GM23338 (cell line): ENCODE measurements at regions not wholly inside any gene's neighbourhood (a gene's known extent, or its start where the extent isn't known, plus 50 kb on each side); places are given as distances from the start of the nearest gene placed in this dataset.

Experiments
- ATAC-seq: fragments of 200-7000 bp; cut with Tn5 transposase; 3 replicates; pipeline ENCODE4 v1.9.1; 2020
- DNase-seq: peaks from one replicate; pipeline ENCODE4 v3.0.0-alpha.2; 2015; ENCODE audit warnings: low spot score
- H2AFZ ChIP-seq: fragments of 200-600 bp; sonication (generic); 2 replicates; pipeline ENCODE4 v1.8.0; 2016; ENCODE audit warnings: antibody characterized with exemption, mild to moderate bottlenecking, moderate library complexity
- H3F3A ChIP-seq: fragments of 200-600 bp; sonication (generic); replicated peaks from 2 replicates; pipeline ENCODE4 v1.8.0; 2017; ENCODE audit warnings: antibody characterized with exemption, mixed run types, low read depth
- H3K27ac ChIP-seq: fragments of 200-600 bp; sonication (generic); 2 replicates; pipeline ENCODE4 v1.6.1; 2016; ENCODE audit warnings: low read depth
- H3K27me3 ChIP-seq: fragments of 200-600 bp; sonication (generic); 2 replicates; pipeline ENCODE4 v1.8.0; 2016; ENCODE audit warnings: mild to moderate bottlenecking, mixed run types, moderate library complexity; ENCODE audit not compliant: insufficient read depth
- H3K36me3 ChIP-seq: fragments of 200-600 bp; sonication (generic); 2 replicates; pipeline ENCODE4 v1.8.0; 2016; ENCODE audit warnings: mild to moderate bottlenecking; ENCODE audit not compliant: insufficient read depth
- H3K4me1 ChIP-seq: fragments of 200-600 bp; sonication (generic); 2 replicates; pipeline ENCODE4 v1.8.0; 2016; ENCODE audit warnings: mild to moderate bottlenecking, moderate library complexity; ENCODE audit not compliant: insufficient read depth
- H3K4me2 ChIP-seq: fragments of 200-600 bp; sonication (generic); 2 replicates; pipeline ENCODE4 v1.7.1; 2017; ENCODE audit warnings: mixed run types
- H3K4me3 ChIP-seq: fragments of 200-600 bp; sonication (generic); 2 replicates; pipeline ENCODE4 v1.6.1; 2016; ENCODE audit warnings: mixed run types
- H3K79me2 ChIP-seq: fragments of 200-600 bp; sonication (generic); replicated peaks from 2 replicates; pipeline ENCODE4 v1.8.0; 2017; ENCODE audit warnings: mild to moderate bottlenecking; ENCODE audit not compliant: insufficient read depth
- H3K9me2 ChIP-seq: fragments of 200-600 bp; sonication (generic); 2 replicates; pipeline ENCODE4 v1.8.0; 2017; ENCODE audit not compliant: insufficient read depth
- H4K20me1 ChIP-seq: fragments of 200-600 bp; sonication (generic); replicated peaks from 2 replicates; pipeline ENCODE4 v1.8.0; 2017; ENCODE audit warnings: mild to moderate bottlenecking; ENCODE audit not compliant: insufficient read depth
- H3K27ac Mint-ChIP-seq: 2 replicates; pipeline ENCODE4 v1.8.0; 2020; ENCODE audit warnings: inconsistent platforms, mild to moderate bottlenecking, moderate library complexity, mixed read lengths
- H3K27me3 Mint-ChIP-seq: 3 replicates; pipeline ENCODE4 v1.8.0; 2022; ENCODE audit warnings: low read depth, mild to moderate bottlenecking, moderate library complexity, mixed read lengths, inconsistent platforms; ENCODE audit not compliant: insufficient read depth, poor library complexity
- H3K36me3 Mint-ChIP-seq: 3 replicates; pipeline ENCODE4 v1.8.0; 2021; ENCODE audit warnings: low read depth, mild to moderate bottlenecking, inconsistent platforms, moderate library complexity, mixed read lengths
- H3K4me1 Mint-ChIP-seq: 3 replicates; pipeline ENCODE4 v1.8.0; 2020; ENCODE audit warnings: mild to moderate bottlenecking, inconsistent platforms, mixed read lengths
- H3K4me3 Mint-ChIP-seq: 3 replicates; pipeline ENCODE4 v1.8.0; 2021; ENCODE audit warnings: moderate library complexity, mild to moderate bottlenecking, inconsistent platforms, mixed read lengths
- H3K9me3 Mint-ChIP-seq: 3 replicates; pipeline ENCODE4 v1.8.0; 2020; ENCODE audit warnings: moderate library complexity, mild to moderate bottlenecking, inconsistent platforms, mixed read lengths
- CREB1 ChIP-seq: fragments of 250-450 bp; sonication (Bioruptor Pico); IDR thresholded peaks from 2 replicates; pipeline ENCODE4 v1.5.0; 2020; ENCODE audit warnings: low read depth, mild to moderate bottlenecking, moderate library complexity
- EZH2 ChIP-seq: fragments of 200-600 bp; sonication (generic); IDR thresholded peaks from one replicate; pipeline ENCODE4 v1.8.0; 2017; ENCODE audit warnings: antibody characterized with exemption, mild to moderate bottlenecking, low read depth; ENCODE audit not compliant: unreplicated experiment
- EZH2phosphoT487 ChIP-seq: fragments of 200-600 bp; sonication (generic); IDR thresholded peaks from one replicate; pipeline ENCODE4 v1.8.1; 2018; ENCODE audit warnings: antibody characterized with exemption; ENCODE audit not compliant: unreplicated experiment
- JUNB ChIP-seq: IDR thresholded peaks from one replicate; pipeline ENCODE4 v1.6.1; 2016; ENCODE audit warnings: antibody characterized with exemption; ENCODE audit not compliant: unreplicated experiment
- NANOG ChIP-seq: IDR thresholded peaks from 2 replicates; pipeline ENCODE4 v1.6.1; 2016; ENCODE audit warnings: antibody characterized with exemption, borderline replicate concordance
- POLR2AphosphoS5 ChIP-seq: IDR thresholded peaks from 2 replicates; pipeline ENCODE4 v1.6.1; 2016; ENCODE audit warnings: antibody characterized with exemption, low read depth
- REST ChIP-seq: IDR thresholded peaks from one replicate; pipeline ENCODE4 v1.6.1; 2018; ENCODE audit warnings: antibody characterized with exemption; ENCODE audit not compliant: unreplicated experiment
- STAT1 ChIP-seq: IDR thresholded peaks from one replicate; pipeline ENCODE4 v1.6.1; 2016; ENCODE audit warnings: antibody characterized with exemption; ENCODE audit not compliant: unreplicated experiment
- ZNF114 ChIP-seq: fragments of 250-450 bp; sonication (Bioruptor Pico); IDR thresholded peaks from 2 replicates; pipeline ENCODE4 v1.5.0; 2020; ENCODE audit warnings: mild to moderate bottlenecking, moderate library complexity
- ZNF331 ChIP-seq: fragments of 250-450 bp; sonication (Bioruptor Pico); IDR thresholded peaks from 2 replicates; pipeline ENCODE4 v1.5.0; 2020; ENCODE audit warnings: low read depth, mild to moderate bottlenecking, moderate library complexity
- TF ChIP-seq, protein P1 (sequence below): fragments of 250-450 bp; sonication (Bioruptor Pico); IDR thresholded peaks from 2 replicates; pipeline ENCODE4 v1.5.0; 2020; ENCODE audit warnings: mild to moderate bottlenecking, moderate library complexity
- TF ChIP-seq, protein P2 (sequence below): IDR thresholded peaks from 2 replicates; pipeline ENCODE4 v1.6.1; 2016; ENCODE audit warnings: antibody characterized with exemption

DNA sequence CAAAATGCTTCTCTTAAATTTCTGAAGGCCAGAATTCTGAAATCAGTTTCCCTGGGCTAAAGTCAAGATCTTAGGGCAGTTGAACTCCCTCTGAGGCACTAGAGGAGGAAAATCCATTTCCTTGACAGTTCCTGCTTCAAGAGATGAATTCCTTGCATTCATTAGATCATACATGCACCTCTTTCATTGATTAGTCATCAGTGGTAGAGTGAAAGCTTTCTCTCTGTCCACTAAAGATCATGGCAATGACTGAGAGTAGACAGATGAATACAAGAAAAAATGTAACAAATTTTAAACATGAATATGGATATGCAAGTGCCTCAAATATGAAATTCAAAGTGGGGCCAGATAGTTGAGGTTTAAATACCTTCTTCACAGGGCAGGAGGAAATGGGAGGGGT, 693.4 kb upstream of the TMEFF2 start:
- H3K9me2 ChIP-seq = no peaks in the 10 kb centered on the region
- no peak for ATAC-seq
- Mint-ChIP-seq H3K27me3 (peaks cover 5% of the 10 kb centered on the region), H3K27ac (0 out of 2 replicates have a peak overlapping the region, but pooled peaks have one; percentile 1), H3K4me1 (peaks cover 10% of the 10 kb centered on the region), H3K9me3 (no peaks in the 10 kb centered on the region), H3K4me3 (no peak overlapping the region), H3K36me3 (no peaks in the 10 kb centered on the region)
- H3K4me2 ChIP-seq = no peak overlapping the region
- TF ChIP-seq EZH2 (no peak), STAT1 (no peak), EZH2phosphoT487 (no peak), NANOG (no peak), ZNF114 (no peak)
- no peaks in the 10 kb centered on the region for H3F3A ChIP-seq
- no peaks in the 10 kb centered on the region for H3K27me3 ChIP-seq
- no peak overlapping the region for H2AFZ ChIP-seq
- no peak overlapping the region for H3K4me3 ChIP-seq
- no peaks in the 10 kb centered on the region for H3K79me2 ChIP-seq
- no peak overlapping the region for H3K27ac ChIP-seq
- no peaks in the 10 kb centered on the region for H3K4me1 ChIP-seq
- H3K36me3 ChIP-seq = no peaks in the 10 kb centered on the region
- H4K20me1 ChIP-seq = no peaks in the 10 kb centered on the region
- DNase-seq = no peak

DNA sequence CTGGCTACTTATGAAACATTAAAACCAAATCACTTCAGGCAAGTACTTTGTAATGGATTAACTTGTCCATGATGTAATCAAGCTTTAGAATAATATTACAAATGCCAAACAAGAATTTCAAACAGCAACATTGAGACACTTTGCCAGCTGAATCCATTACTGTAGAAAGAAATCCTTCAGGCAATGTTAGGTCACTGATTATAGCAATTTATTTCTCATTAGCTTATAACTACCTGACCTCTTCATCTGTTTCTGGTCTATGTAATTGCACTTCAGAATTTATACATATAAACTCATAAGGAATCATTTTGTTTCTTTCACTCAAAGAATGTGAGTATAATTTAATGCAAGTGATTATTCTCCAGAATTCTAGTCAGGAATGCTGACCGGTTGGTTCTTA, 692.6 kb upstream of the TMEFF2 start:
- H3F3A ChIP-seq = no peaks in the 10 kb centered on the region
- H3K27ac ChIP-seq = no peak overlapping the region
- no peaks in the 10 kb centered on the region for H3K9me3 Mint-ChIP-seq
- H3K9me2 ChIP-seq = no peaks in the 10 kb centered on the region
- DNase-seq (no peak), ATAC-seq (no peak)
- H3K4me1 Mint-ChIP-seq = peaks cover 10% of the 10 kb centered on the region
- no peaks in the 10 kb centered on the region for H3K79me2 ChIP-seq
- H3K27me3 Mint-ChIP-seq = peaks cover 5% of the 10 kb centered on the region
- no peak overlapping the region for H3K27ac Mint-ChIP-seq
- no peak overlapping the region for H3K4me3 Mint-ChIP-seq
- no peaks in the 10 kb centered on the region for H3K36me3 Mint-ChIP-seq
- H3K4me1 ChIP-seq = no peaks in the 10 kb centered on the region
- no peak overlapping the region for H2AFZ ChIP-seq
- no peak overlapping the region for H3K4me3 ChIP-seq
- H4K20me1 ChIP-seq = no peaks in the 10 kb centered on the region
- no peak overlapping the region for H3K4me2 ChIP-seq
- no peaks in the 10 kb centered on the region for H3K36me3 ChIP-seq
- no peaks in the 10 kb centered on the region for H3K27me3 ChIP-seq
- TF ChIP-seq REST (no peak), STAT1 (no peak), JUNB (no peak), ZNF114 (no peak), NANOG (no peak), POLR2AphosphoS5 (no peak), EZH2 (no peak), CREB1 (CRISPR knock-in tag) (no peak), EZH2phosphoT487 (no peak), ZNF331 (no peak)
- TF ChIP-seq, protein P1, sequence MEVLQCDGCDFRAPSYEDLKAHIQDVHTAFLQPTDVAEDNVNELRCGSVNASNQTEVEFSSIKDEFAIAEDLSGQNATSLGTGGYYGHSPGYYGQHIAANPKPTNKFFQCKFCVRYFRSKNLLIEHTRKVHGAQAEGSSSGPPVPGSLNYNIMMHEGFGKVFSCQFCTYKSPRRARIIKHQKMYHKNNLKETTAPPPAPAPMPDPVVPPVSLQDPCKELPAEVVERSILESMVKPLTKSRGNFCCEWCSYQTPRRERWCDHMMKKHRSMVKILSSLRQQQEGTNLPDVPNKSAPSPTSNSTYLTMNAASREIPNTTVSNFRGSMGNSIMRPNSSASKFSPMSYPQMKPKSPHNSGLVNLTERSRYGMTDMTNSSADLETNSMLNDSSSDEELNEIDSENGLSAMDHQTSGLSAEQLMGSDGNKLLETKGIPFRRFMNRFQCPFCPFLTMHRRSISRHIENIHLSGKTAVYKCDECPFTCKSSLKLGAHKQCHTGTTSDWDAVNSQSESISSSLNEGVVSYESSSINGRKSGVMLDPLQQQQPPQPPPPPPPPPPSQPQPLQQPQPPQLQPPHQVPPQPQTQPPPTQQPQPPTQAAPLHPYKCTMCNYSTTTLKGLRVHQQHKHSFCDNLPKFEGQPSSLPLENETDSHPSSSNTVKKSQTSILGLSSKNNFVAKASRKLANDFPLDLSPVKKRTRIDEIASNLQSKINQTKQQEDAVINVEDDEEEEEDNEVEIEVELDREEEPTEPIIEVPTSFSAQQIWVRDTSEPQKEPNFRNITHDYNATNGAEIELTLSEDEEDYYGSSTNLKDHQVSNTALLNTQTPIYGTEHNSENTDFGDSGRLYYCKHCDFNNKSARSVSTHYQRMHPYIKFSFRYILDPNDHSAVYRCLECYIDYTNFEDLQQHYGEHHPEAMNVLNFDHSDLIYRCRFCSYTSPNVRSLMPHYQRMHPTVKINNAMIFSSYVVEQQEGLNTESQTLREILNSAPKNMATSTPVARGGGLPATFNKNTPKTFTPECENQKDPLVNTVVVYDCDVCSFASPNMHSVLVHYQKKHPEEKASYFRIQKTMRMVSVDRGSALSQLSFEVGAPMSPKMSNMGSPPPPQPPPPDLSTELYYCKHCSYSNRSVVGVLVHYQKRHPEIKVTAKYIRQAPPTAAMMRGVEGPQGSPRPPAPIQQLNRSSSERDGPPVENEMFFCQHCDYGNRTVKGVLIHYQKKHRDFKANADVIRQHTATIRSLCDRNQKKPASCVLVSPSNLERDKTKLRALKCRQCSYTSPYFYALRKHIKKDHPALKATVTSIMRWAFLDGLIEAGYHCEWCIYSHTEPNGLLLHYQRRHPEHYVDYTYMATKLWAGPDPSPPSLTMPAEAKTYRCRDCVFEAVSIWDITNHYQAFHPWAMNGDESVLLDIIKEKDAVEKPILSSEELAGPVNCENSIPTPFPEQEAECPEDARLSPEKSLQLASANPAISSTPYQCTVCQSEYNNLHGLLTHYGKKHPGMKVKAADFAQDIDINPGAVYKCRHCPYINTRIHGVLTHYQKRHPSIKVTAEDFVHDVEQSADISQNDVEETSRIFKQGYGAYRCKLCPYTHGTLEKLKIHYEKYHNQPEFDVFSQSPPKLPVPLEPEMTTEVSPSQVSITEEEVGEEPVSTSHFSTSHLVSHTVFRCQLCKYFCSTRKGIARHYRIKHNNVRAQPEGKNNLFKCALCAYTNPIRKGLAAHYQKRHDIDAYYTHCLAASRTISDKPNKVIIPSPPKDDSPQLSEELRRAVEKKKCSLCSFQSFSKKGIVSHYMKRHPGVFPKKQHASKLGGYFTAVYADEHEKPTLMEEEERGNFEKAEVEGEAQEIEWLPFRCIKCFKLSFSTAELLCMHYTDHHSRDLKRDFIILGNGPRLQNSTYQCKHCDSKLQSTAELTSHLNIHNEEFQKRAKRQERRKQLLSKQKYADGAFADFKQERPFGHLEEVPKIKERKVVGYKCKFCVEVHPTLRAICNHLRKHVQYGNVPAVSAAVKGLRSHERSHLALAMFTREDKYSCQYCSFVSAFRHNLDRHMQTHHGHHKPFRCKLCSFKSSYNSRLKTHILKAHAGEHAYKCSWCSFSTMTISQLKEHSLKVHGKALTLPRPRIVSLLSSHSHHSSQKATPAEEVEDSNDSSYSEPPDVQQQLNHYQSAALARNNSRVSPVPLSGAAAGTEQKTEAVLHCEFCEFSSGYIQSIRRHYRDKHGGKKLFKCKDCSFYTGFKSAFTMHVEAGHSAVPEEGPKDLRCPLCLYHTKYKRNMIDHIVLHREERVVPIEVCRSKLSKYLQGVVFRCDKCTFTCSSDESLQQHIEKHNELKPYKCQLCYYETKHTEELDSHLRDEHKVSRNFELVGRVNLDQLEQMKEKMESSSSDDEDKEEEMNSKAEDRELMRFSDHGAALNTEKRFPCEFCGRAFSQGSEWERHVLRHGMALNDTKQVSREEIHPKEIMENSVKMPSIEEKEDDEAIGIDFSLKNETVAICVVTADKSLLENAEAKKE = no peak
- TF ChIP-seq, protein P2, sequence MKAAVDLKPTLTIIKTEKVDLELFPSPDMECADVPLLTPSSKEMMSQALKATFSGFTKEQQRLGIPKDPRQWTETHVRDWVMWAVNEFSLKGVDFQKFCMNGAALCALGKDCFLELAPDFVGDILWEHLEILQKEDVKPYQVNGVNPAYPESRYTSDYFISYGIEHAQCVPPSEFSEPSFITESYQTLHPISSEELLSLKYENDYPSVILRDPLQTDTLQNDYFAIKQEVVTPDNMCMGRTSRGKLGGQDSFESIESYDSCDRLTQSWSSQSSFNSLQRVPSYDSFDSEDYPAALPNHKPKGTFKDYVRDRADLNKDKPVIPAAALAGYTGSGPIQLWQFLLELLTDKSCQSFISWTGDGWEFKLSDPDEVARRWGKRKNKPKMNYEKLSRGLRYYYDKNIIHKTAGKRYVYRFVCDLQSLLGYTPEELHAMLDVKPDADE = no peak
